Natural killer cell (primary cell): ENCODE measurements at regions not wholly inside any gene's neighbourhood (a gene's known extent, or its start where the extent isn't known, plus 50 kb on each side); places are given as distances from the start of the nearest gene placed in this dataset.

ENCODE experiments used
- ATAC-seq, 3 donors: fragments of 150-1000 bp in 2 of 3; fragments of 200-7000 bp in 1 of 3; cut with Tn5 transposase; 1 replicate in 1 of 3; 2 replicates in 2 of 3; pipeline ENCODE4 v1.10.0; 2021; ENCODE audit warnings: mild to moderate bottlenecking in 2 of 3, moderate library complexity in 2 of 3
- DNase-seq, 2 donors: peaks; one replicate each; pipeline versions ENCODE4 v3.0.0 to v3.0.0-alpha.2; 2013 to 2021; ENCODE audit warnings: mixed read lengths in 1 of 2
- H3K27ac ChIP-seq: one replicate; pipeline ENCODE4 v1.5.1; 2013; ENCODE audit warnings: mild to moderate bottlenecking, low read length
- H3K27me3 ChIP-seq: one replicate; pipeline ENCODE4 v1.6.1; 2013; ENCODE audit warnings: low read length; ENCODE audit not compliant: control insufficient read depth, insufficient read depth
- H3K36me3 ChIP-seq: one replicate; pipeline ENCODE4 v1.6.1; 2013; ENCODE audit warnings: low read length; ENCODE audit not compliant: control insufficient read depth, insufficient read depth
- H3K4me1 ChIP-seq: one replicate; pipeline ENCODE4 v1.6.1; 2013; ENCODE audit warnings: low read length; ENCODE audit not compliant: control insufficient read depth, insufficient read depth
- H3K4me3 ChIP-seq: one replicate; pipeline ENCODE4 v1.5.1; 2013; ENCODE audit warnings: low read length
- H3K9me3 ChIP-seq: one replicate; pipeline ENCODE4 v1.6.1; 2013; ENCODE audit warnings: low read length; ENCODE audit not compliant: control insufficient read depth, insufficient read depth
- H3K27ac Mint-ChIP-seq, 2 donors: one replicate each; pipeline ENCODE4 v1.8.0; 2022; ENCODE audit warnings: mild to moderate bottlenecking in 2 of 2, mixed read lengths in 2 of 2, moderate library complexity in 1 of 2
- H3K27me3 Mint-ChIP-seq, 2 donors: one replicate each; pipeline ENCODE4 v1.8.0; 2022; ENCODE audit warnings: low read depth in 2 of 2, mixed read lengths in 2 of 2
- H3K36me3 Mint-ChIP-seq: one replicate; pipeline ENCODE4 v1.8.0; 2022; ENCODE audit warnings: mixed read lengths
- H3K4me1 Mint-ChIP-seq, 2 donors: one replicate each; pipeline ENCODE4 v1.8.0; 2022; ENCODE audit warnings: mixed read lengths in 2 of 2
- H3K4me3 Mint-ChIP-seq: one replicate; pipeline ENCODE4 v1.8.0; 2022; ENCODE audit warnings: mild to moderate bottlenecking, moderate library complexity, mixed read lengths
- H3K9me3 Mint-ChIP-seq, 2 donors: one replicate each; pipeline ENCODE4 v1.8.0; 2022; ENCODE audit warnings: mixed read lengths in 2 of 2
- CTCF ChIP-seq: fragments of 200-600 bp; IDR thresholded peaks from one replicate; pipeline ENCODE4 v1.8.0; 2022; ENCODE audit warnings: antibody characterized with exemption
- WGBS: methylation state at CpG from one replicate; pipeline ENCODE4 v1.1.7; 2013; ENCODE audit warnings: missing lambda C conversion rate; ENCODE audit not compliant: insufficient coverage; 5-methylcytosine and 5-hydroxymethylcytosine counted together
- intact Hi-C: fragments of 100-400 bp; cut with micrococcal nuclease; formaldehyde crosslinking; loops from one replicate; pipeline ENCODE4 v1.14.2; 2022

GRCh38 chr19:28929006-28929405, 283.9 kb downstream of the UQCRFS1 start:
- ATAC-seq (no peak), DNase-seq (no peak)
- Histone ChIP-seq H3K27ac (no peak overlapping the region), H3K27me3 (no peaks in the 10 kb centered on the region), H3K4me3 (no peak overlapping the region), H3K36me3 (no peaks in the 10 kb centered on the region), H3K4me1 (no peaks in the 10 kb centered on the region), H3K9me3 (no peaks in the 10 kb centered on the region)
- H3K27me3 Mint-ChIP-seq: peaks cover 0 to 7% of the 10 kb centered on the region in 2 donors
- peaks cover 0 to 2% of the 10 kb centered on the region in 2 donors for H3K9me3 Mint-ChIP-seq
- H3K27ac Mint-ChIP-seq: no peak overlapping the region
- H3K4me1 Mint-ChIP-seq: no peaks in the 10 kb centered on the region
- H3K4me3 Mint-ChIP-seq: no peak overlapping the region
- WGBS: 68% methylated on average over 3 of the region's 3 CpGs
- intact Hi-C loops: no loop called here
- TF ChIP-seq CTCF: no peak
- no peaks in the 10 kb centered on the region for H3K36me3 Mint-ChIP-seq

- no peak for ATAC-seq
- H3K4me1 Mint-ChIP-seq: no peaks in the 10 kb centered on the region
- peaks cover 0 to 8% of the 10 kb centered on the region in 2 donors for H3K27me3 Mint-ChIP-seq
- TF ChIP-seq CTCF: no peak
- intact Hi-C loops: no loop called here
- no peak overlapping the region for H3K4me3 Mint-ChIP-seq
- no peaks in the 10 kb centered on the region for H3K36me3 ChIP-seq
- no peak overlapping the region for H3K4me3 ChIP-seq
- H3K4me1 ChIP-seq: no peaks in the 10 kb centered on the region
- no peak for DNase-seq
- H3K36me3 Mint-ChIP-seq: no peaks in the 10 kb centered on the region
- H3K9me3 Mint-ChIP-seq: peaks cover 0 to 2% of the 10 kb centered on the region in 2 donors
- H3K9me3 ChIP-seq: no peaks in the 10 kb centered on the region
- H3K27ac ChIP-seq: no peak overlapping the region
- no peak overlapping the region for H3K27ac Mint-ChIP-seq
- 91% methylated on average over 3 of the region's 4 CpGs for WGBS
- no peaks in the 10 kb centered on the region for H3K27me3 ChIP-seq
These were observed 285.5 kb downstream of the UQCRFS1 start for GRCh38 chr19:28927456-28927855.

GRCh38 chr19:28920269-28921066, 292.5 kb downstream of the UQCRFS1 start:
- intact Hi-C loops: no loop called here
- H3K4me1 Mint-ChIP-seq: no peaks in the 10 kb centered on the region
- no peak overlapping the region for H3K27ac Mint-ChIP-seq
- H3K27me3 Mint-ChIP-seq: peaks cover 9 to 11% of the 10 kb centered on the region in 2 donors
- H3K4me3 Mint-ChIP-seq: no peak overlapping the region
- Histone ChIP-seq H3K27ac (no peak overlapping the region), H3K36me3 (no peaks in the 10 kb centered on the region), H3K4me3 (no peak overlapping the region), H3K27me3 (no peaks in the 10 kb centered on the region), H3K9me3 (no peaks in the 10 kb centered on the region), H3K4me1 (no peaks in the 10 kb centered on the region)
- H3K36me3 Mint-ChIP-seq: no peaks in the 10 kb centered on the region
- DNase-seq (no peak), ATAC-seq (no peak)
- 54% methylated on average over 17 of the region's 17 CpGs for WGBS
- no peaks in the 10 kb centered on the region for H3K9me3 Mint-ChIP-seq
- TF ChIP-seq CTCF: no peak

- H3K27me3 Mint-ChIP-seq: peaks cover 6 to 9% of the 10 kb centered on the region in 2 donors
- no peaks in the 10 kb centered on the region for H3K27me3 ChIP-seq
- no peaks in the 10 kb centered on the region for H3K36me3 ChIP-seq
- H3K36me3 Mint-ChIP-seq: no peaks in the 10 kb centered on the region
- WGBS: 57% methylated on average over 8 of the region's 8 CpGs
- H3K4me3 Mint-ChIP-seq: no peak overlapping the region
- no peak for DNase-seq
- ATAC-seq: no peak
- intact Hi-C loops: no loop called here
- H3K9me3 ChIP-seq: no peaks in the 10 kb centered on the region
- no peak overlapping the region for H3K4me3 ChIP-seq
- TF ChIP-seq CTCF: no peak
- no peak overlapping the region for H3K27ac ChIP-seq
- H3K27ac Mint-ChIP-seq: no peak overlapping the region
- no peaks in the 10 kb centered on the region for H3K9me3 Mint-ChIP-seq
- no peaks in the 10 kb centered on the region for H3K4me1 ChIP-seq
- H3K4me1 Mint-ChIP-seq: no peaks in the 10 kb centered on the region
These were observed 295.3 kb downstream of the UQCRFS1 start for GRCh38 chr19:28917621-28918020.
